ENCODE measurements at regions not wholly inside any gene's neighbourhood (a gene's known extent, or its start where the extent isn't known, plus 50 kb on each side); places are given as distances from the start of the nearest gene placed in this dataset.

- TF ChIP-seq SIN3A (IDR thresholded peaks at IDR 0.05; ENCODE audit: low read depth) (no peak), ZFX (IDR thresholded peaks at IDR 0.05) (no peak), YY1 (IDR thresholded peaks at IDR 0.05; ENCODE audit: extremely low read depth, insufficient replicate concordance, low read depth, low read length) (no peak), SP1 (IDR thresholded peaks at IDR 0.05; ENCODE audit: low read depth) (no peak)
Measured at GRCh38 chr15:92821491-92822116, 78.5 kb upstream of the CHD2 start (continued).

- intact Hi-C loops (cut with micrococcal nuclease): loop anchor here (5.0 kb wide), 2 partner anchors 60 to 80 kb away; partner anchors contain the start of gene CHD2
- H3K9me3 ChIP-seq (ENCODE audit: control insufficient read depth in 1 of 2, insufficient read depth in 1 of 2, low read depth in 1 of 2, low read length in 2 of 2): no peaks in the 10 kb centered on the region
- H3K9ac ChIP-seq (ENCODE audit: low read length): peak overlapping the region; percentile 41; the same call in 1 of the 2 replicates
- peaks cover 39 to 58% of the 10 kb centered on the region in 2 experiments for H3K4me1 ChIP-seq (ENCODE audit: control insufficient read depth in 1 of 2, insufficient read depth in 2 of 2, low read length in 2 of 2)
- TF ChIP-seq ZFX (IDR thresholded peaks at IDR 0.05) (no peak), EGR1 (IDR thresholded peaks at IDR 0.05; ENCODE audit: low read depth) (no peak), MAX (IDR thresholded peaks at IDR 0.05) (no peak), FOSL1 (IDR thresholded peaks at IDR 0.05; ENCODE audit: low read depth) (no peak), JUND (IDR thresholded peaks at IDR 0.05) (no peak), ZNF274 (IDR thresholded peaks at IDR 0.05; ENCODE audit: low read depth, low read length) (no peak), CBX3 (IDR thresholded peaks at IDR 0.05; ENCODE audit: low read depth) (no peak), TCF7L2 (IDR thresholded peaks at IDR 0.05; ENCODE audit: borderline replicate concordance, extremely low read depth, insufficient read depth, insufficient read length) (no peak), EZH2 (IDR thresholded peaks at IDR 0.05) (no peak), EZH2phosphoT487 (IDR thresholded peaks at IDR 0.05; ENCODE audit: borderline replicate concordance) (no peak), CTCF (IDR thresholded peaks at IDR 0.05 in 2 of 3, conservative IDR thresholded peaks at IDR 0.05 in 1 of 3; ENCODE audit: borderline replicate concordance in 1 of 3, insufficient read depth in 1 of 3, low read depth in 2 of 3, low read length in 2 of 3) (no peak), RAD21 (IDR thresholded peaks at IDR 0.05; ENCODE audit: low read depth) (no peak)
- H3K4me3 ChIP-seq (replicated peaks in 1 of 2; ENCODE audit: low read depth in 1 of 2, low read length in 2 of 2): no peak overlapping the region
- ATAC-seq (no peak), DNase-seq (ENCODE audit: low read depth, low spot score) (no peak)
- H3K4me2 ChIP-seq (ENCODE audit: low read length): peak overlapping the region; percentile 73
- no peaks in the 10 kb centered on the region for H3K79me2 ChIP-seq (ENCODE audit: insufficient read depth, low read length)
- no peaks in the 10 kb centered on the region for H4K20me1 ChIP-seq (ENCODE audit: insufficient read depth)
- RAD21 ChIA-PET (ENCODE audit: low non-redundant PET in 1 of 2, low total read pairs in 2 of 2, uncharacterized antibody in 2 of 2, unreplicated experiment in 2 of 2): interaction anchor here (1.1 to 1.2 kb wide), 2 partner anchors 59 to 60 kb away, joined by 5 to 6 read pairs; no protein-coding TSS in a partner anchor
- H3K27me3 ChIP-seq (ENCODE audit: insufficient read depth, low read length): no peaks in the 10 kb centered on the region
- BruUV-seq (replicated peaks): no TSS peak
- peak overlapping the region; percentile 44; the same call in 1 of the 2 replicates for H3K27ac ChIP-seq (ENCODE audit: low read depth, low read length)
- POLR2A ChIA-PET: interaction anchor here (0.9 to 4.7 kb wide), 5 partner anchors 10 to 77 kb away, joined by 3 to 37 read pairs (median 13); partner anchors contain the start of gene CHD2
- peak overlapping the region; percentile 83 for H2AFZ ChIP-seq (ENCODE audit: low read depth, low read length, poor library complexity, severe bottlenecking)
- H3K36me3 ChIP-seq (ENCODE audit: control insufficient read depth in 1 of 2, insufficient read depth in 2 of 2, low read length in 2 of 2): no peaks in the 10 kb centered on the region
- CTCF ChIA-PET: interaction anchor here (1.3 to 1.6 kb wide), 2 partner anchors 13 to 77 kb away, joined by 3 to 4 read pairs; partner anchors contain the start of gene CHD2
- H3K9me2 ChIP-seq (ENCODE audit: insufficient read depth): no peaks in the 10 kb centered on the region
Measured at GRCh38 chr15:92822216-92823144, 77.6 kb upstream of the CHD2 start.

All from HCT116 (cell line).